ENCODE measurements at regions not wholly inside any gene's neighbourhood (a gene's known extent, or its start where the extent isn't known, plus 50 kb on each side); places are given as distances from the start of the nearest gene placed in this dataset.

- TF ChIP-seq CTCF (IDR thresholded peaks at IDR 0.05; ENCODE audit: unreplicated experiment), result no peak
- Mint-ChIP-seq H3K4me3 (ENCODE audit: low read depth, unreplicated experiment) (no peak overlapping the region), H3K27me3 (ENCODE audit: unreplicated experiment) (peaks cover 10% of the 10 kb centered on the region), H3K36me3 (ENCODE audit: insufficient read depth, unreplicated experiment) (no peaks in the 10 kb centered on the region), H3K9me3 (ENCODE audit: low read depth, unreplicated experiment) (no peaks in the 10 kb centered on the region), H3K4me1 (ENCODE audit: low read depth, unreplicated experiment) (no peaks in the 10 kb centered on the region), H3K27ac (ENCODE audit: unreplicated experiment) (no peak overlapping the region)
- CTCF ChIA-PET, result no interaction called here
- intact Hi-C loops (cut with micrococcal nuclease; ENCODE audit: unreplicated experiment), result no loop called here
- no TSS peak for BruUV-seq (replicated peaks)
- DNase-seq, result no peak
These were observed 189.2 kb upstream of the POU3F3 start for GRCh38 chr2:104664672-104665071.

DNA sequence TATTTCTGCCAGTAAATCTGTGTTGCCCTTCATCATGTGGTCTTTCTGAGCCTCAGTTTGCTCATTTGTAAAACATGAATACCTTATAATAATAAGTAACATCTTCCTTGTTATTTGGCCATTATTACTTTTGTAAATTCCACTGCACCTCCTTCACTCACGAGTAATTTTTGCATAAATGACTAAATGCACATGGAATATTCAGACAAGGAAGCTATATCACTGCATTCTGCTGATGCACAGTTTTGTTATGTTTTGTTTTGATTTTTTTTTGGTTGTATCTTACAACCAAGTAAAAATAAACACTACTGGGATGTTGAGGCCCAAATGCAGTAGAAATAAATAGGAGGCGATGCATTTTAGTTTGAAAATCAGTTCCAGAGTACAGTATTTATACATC, 185.3 kb upstream of the POU3F3 start:
- Mint-ChIP-seq H3K9me3 (ENCODE audit: low read depth, unreplicated experiment) (no peaks in the 10 kb centered on the region), H3K27me3 (ENCODE audit: unreplicated experiment) (peaks cover 10% of the 10 kb centered on the region), H3K27ac (ENCODE audit: unreplicated experiment) (no peak overlapping the region), H3K4me3 (ENCODE audit: low read depth, unreplicated experiment) (no peak overlapping the region), H3K36me3 (ENCODE audit: insufficient read depth, unreplicated experiment) (no peaks in the 10 kb centered on the region), H3K4me1 (ENCODE audit: low read depth, unreplicated experiment) (no peaks in the 10 kb centered on the region)
- DNase-seq, result no peak
- CTCF ChIA-PET, result no interaction called here
- no TSS peak for BruUV-seq (replicated peaks)
- TF ChIP-seq CTCF (IDR thresholded peaks at IDR 0.05; ENCODE audit: unreplicated experiment), result no peak
- intact Hi-C loops (cut with micrococcal nuclease; ENCODE audit: unreplicated experiment), result no loop called here

DNA sequence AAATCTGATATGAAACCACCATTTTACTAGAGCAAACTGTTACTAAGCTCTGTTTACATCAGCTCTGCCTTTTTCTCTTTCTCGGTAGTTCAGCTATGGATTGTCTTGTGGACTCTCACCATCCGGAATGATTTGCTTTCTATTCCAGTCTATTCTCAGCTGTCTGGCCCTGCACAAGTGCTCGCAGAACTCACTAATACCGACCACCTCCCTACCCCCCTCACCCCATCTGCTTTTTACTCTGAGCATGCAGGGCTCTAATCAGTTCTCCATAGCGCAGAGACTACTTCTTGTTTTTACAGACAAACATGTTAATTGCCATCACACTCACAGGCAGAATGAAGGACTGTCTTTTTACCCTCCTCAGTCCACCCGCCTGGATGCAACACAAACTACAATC, 180.7 kb upstream of the POU3F3 start:
- H3K27me3 Mint-ChIP-seq (ENCODE audit: unreplicated experiment), result no peaks in the 10 kb centered on the region
- CTCF ChIA-PET, result no interaction called here
- no TSS peak for BruUV-seq (replicated peaks)
- no peak overlapping the region for H3K4me3 Mint-ChIP-seq (ENCODE audit: low read depth, unreplicated experiment)
- no peaks in the 10 kb centered on the region for H3K36me3 Mint-ChIP-seq (ENCODE audit: insufficient read depth, unreplicated experiment)
- no peaks in the 10 kb centered on the region for H3K4me1 Mint-ChIP-seq (ENCODE audit: low read depth, unreplicated experiment)
- H3K9me3 Mint-ChIP-seq (ENCODE audit: low read depth, unreplicated experiment), result peaks cover 3% of the 10 kb centered on the region
- no peak for DNase-seq
- TF ChIP-seq CTCF (IDR thresholded peaks at IDR 0.05; ENCODE audit: unreplicated experiment), result no peak
- intact Hi-C loops (cut with micrococcal nuclease; ENCODE audit: unreplicated experiment), result no loop called here
- H3K27ac Mint-ChIP-seq (ENCODE audit: unreplicated experiment), result no peak overlapping the region

DNA sequence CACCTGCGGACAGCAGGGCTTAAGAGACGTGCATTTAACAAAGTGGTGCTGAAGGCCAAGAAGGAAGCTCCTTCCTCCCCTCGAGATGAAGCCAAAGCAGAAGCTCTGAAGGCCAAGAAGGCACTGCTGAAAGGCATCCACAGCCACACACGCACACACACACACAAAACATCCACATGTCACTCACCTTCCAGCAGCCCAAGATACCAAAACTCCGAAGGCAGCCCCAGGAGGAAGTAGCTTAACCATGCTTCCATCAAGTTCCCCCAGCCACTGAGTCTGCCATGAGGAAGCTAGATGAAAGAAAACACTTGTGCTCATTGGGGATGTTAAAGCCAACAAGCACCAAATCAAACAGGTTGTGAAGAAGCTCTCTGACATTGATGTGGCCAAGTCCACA, 175.7 kb upstream of the POU3F3 start:
- intact Hi-C loops (cut with micrococcal nuclease; ENCODE audit: unreplicated experiment), result no loop called here
- no TSS peak for BruUV-seq (replicated peaks)
- no peak for TF ChIP-seq CTCF (IDR thresholded peaks at IDR 0.05; ENCODE audit: unreplicated experiment)
- DNase-seq, result no peak
- H3K27me3 Mint-ChIP-seq (ENCODE audit: unreplicated experiment), result no peaks in the 10 kb centered on the region
- no peaks in the 10 kb centered on the region for H3K36me3 Mint-ChIP-seq (ENCODE audit: insufficient read depth, unreplicated experiment)
- no peak overlapping the region for H3K27ac Mint-ChIP-seq (ENCODE audit: unreplicated experiment)
- no peaks in the 10 kb centered on the region for H3K4me1 Mint-ChIP-seq (ENCODE audit: low read depth, unreplicated experiment)
- CTCF ChIA-PET, result no interaction called here
- H3K9me3 Mint-ChIP-seq (ENCODE audit: low read depth, unreplicated experiment), result peaks cover 3% of the 10 kb centered on the region
- H3K4me3 Mint-ChIP-seq (ENCODE audit: low read depth, unreplicated experiment), result no peak overlapping the region

GRCh38 chr2:104685591-104685990, 168.3 kb upstream of the POU3F3 start:
- CTCF ChIA-PET, result no interaction called here
- intact Hi-C loops (cut with micrococcal nuclease; ENCODE audit: unreplicated experiment), result no loop called here
- no peak for DNase-seq

More at GRCh38 chr2:104685591-104685990, 168.3 kb upstream of the POU3F3 start:
- Mint-ChIP-seq H3K4me1 (ENCODE audit: low read depth, unreplicated experiment) (no peaks in the 10 kb centered on the region), H3K27me3 (ENCODE audit: unreplicated experiment) (peaks cover 16% of the 10 kb centered on the region), H3K27ac (ENCODE audit: unreplicated experiment) (no peak overlapping the region), H3K4me3 (ENCODE audit: low read depth, unreplicated experiment) (no peak overlapping the region), H3K36me3 (ENCODE audit: insufficient read depth, unreplicated experiment) (no peaks in the 10 kb centered on the region), H3K9me3 (ENCODE audit: low read depth, unreplicated experiment) (no peaks in the 10 kb centered on the region)
- TF ChIP-seq CTCF (IDR thresholded peaks at IDR 0.05; ENCODE audit: unreplicated experiment), result no peak
- no TSS peak for BruUV-seq (replicated peaks)

All from Calu3 (cell line).